GM12878 (cell line): ENCODE measurements at regions not wholly inside any gene's neighbourhood (a gene's known extent, or its start where the extent isn't known, plus 50 kb on each side); places are given as distances from the start of the nearest gene placed in this dataset.

Experiments
- ATAC-seq: fragments of 200-7000 bp; cut with Tn5 transposase; 3 replicates; pipeline ENCODE4 v1.9.1; 2020; ENCODE audit warnings: mild to moderate bottlenecking, moderate library complexity
- BruUV-seq: library from RNA; stranded (reverse); fragments of 400-500 nt; replicated peaks from 2 replicates; lab custom pipeline; 2021; lab: Mats Ljungman, UMichigan
- CTCF ChIA-PET: fragments of 300-600 bp; sonication (Branson Sonifier 250); formaldehyde crosslinking; extraction: SDS; loops from one replicate; lab custom pipeline; 2021; ENCODE audit warnings: inconsistent platforms; lab: Yijun Ruan, JAX
- POLR2A ChIA-PET: fragments of 350-600 bp; formaldehyde crosslinking; extraction: SDS; loops from one replicate; lab custom pipeline; 2021; ENCODE audit warnings: inconsistent platforms; lab: Charles Lee
- RAD21 ChIA-PET: fragments of 300-600 bp; sonication (Branson Sonifier 250); formaldehyde crosslinking; loops from one replicate; lab custom pipeline; 2023; ENCODE audit warnings: antibody characterized with exemption; ENCODE audit not compliant: unreplicated experiment; lab: Charles Lee
- SMC1A ChIA-PET: fragments of 300-600 bp; sonication (Branson Sonifier 250); formaldehyde crosslinking; loops from one replicate; lab custom pipeline; 2023; ENCODE audit not compliant: unreplicated experiment, uncharacterized antibody; lab: Charles Lee
- DNase-seq: peaks from one replicate; pipeline ENCODE4 v3.0.0-alpha.2; 2011; ENCODE audit warnings: low read depth, low spot score
- FAIRE-seq: peaks from 3 replicates; lab custom pipeline; 2011; peaks lifted over from hg19 to GRCh38; lab: Jason Lieb, UNC
- H2AFZ ChIP-seq: 2 replicates; pipeline ENCODE4 v1.6.0; 2011; ENCODE audit warnings: low read depth, low read length, control low read depth; ENCODE audit not compliant: control insufficient read depth
- H3K27ac ChIP-seq: 2 replicates; pipeline ENCODE4 v1.5.1; 2011; ENCODE audit warnings: control low read depth; ENCODE audit not compliant: control insufficient read depth, insufficient read depth
- H3K27me3 ChIP-seq, 2 experiments: replicated peaks in 1 of 2; 2 replicates each; pipeline versions ENCODE4 v1.6.0 to v1.6.1; 2011; ENCODE audit warnings: low read length in 1 of 2; ENCODE audit not compliant: control insufficient read depth in 2 of 2, insufficient read depth in 2 of 2
- H3K36me3 ChIP-seq, 2 experiments: 2 replicates each; pipeline ENCODE4 v1.5.1; 2011; ENCODE audit warnings: low read length in 1 of 2; ENCODE audit not compliant: control insufficient read depth in 2 of 2, insufficient read depth in 2 of 2
- H3K4me1 ChIP-seq: 2 replicates; pipeline ENCODE4 v1.6.1; 2011; ENCODE audit warnings: mild to moderate bottlenecking, low read length, moderate library complexity, mixed read lengths; ENCODE audit not compliant: control insufficient read depth, insufficient read depth
- H3K4me2 ChIP-seq: 2 replicates; pipeline ENCODE4 v1.6.0; 2011; ENCODE audit warnings: control low read depth; ENCODE audit not compliant: control insufficient read depth, insufficient read depth
- H3K4me3 ChIP-seq: fragments of 200-600 bp; sonication (generic); 2 replicates; pipeline ENCODE4 v1.5.1; 2016
- H3K79me2 ChIP-seq: 2 replicates; pipeline ENCODE4 v1.6.0; 2011; ENCODE audit warnings: low read length; ENCODE audit not compliant: control insufficient read depth, insufficient read depth
- H3K9ac ChIP-seq: 2 replicates; pipeline ENCODE4 v1.8.0; 2011; ENCODE audit warnings: low read length, control low read depth, mixed read lengths; ENCODE audit not compliant: control insufficient read depth, insufficient read depth
- H3K9me3 ChIP-seq: replicated peaks from 3 replicates; pipeline ENCODE4 v1.5.1; 2011; ENCODE audit warnings: mild to moderate bottlenecking, low read length; ENCODE audit not compliant: control insufficient read depth, insufficient read depth
- H4K20me1 ChIP-seq: 2 replicates; pipeline ENCODE4 v1.6.0; 2011; ENCODE audit not compliant: control insufficient read depth, insufficient read depth
- CHD2 ChIP-seq: IDR thresholded peaks from 2 replicates; pipeline ENCODE4 v1.6.1; 2011; ENCODE audit warnings: low read depth, low read length, improper control_type of control experiment, borderline replicate concordance
- GABPA ChIP-seq: IDR thresholded peaks from 2 replicates; pipeline ENCODE4 v1.6.1; 2014; ENCODE audit warnings: antibody characterized with exemption, low read depth, mild to moderate bottlenecking, inconsistent platforms
- HDAC6 ChIP-seq: fragments of 200-600 bp; sonication (generic); IDR thresholded peaks from one replicate; pipeline ENCODE4 v1.8.0; 2017; ENCODE audit warnings: antibody characterized with exemption; ENCODE audit not compliant: unreplicated experiment
- JUNB ChIP-seq: IDR thresholded peaks from 2 replicates; pipeline ENCODE4 v1.6.1; 2016; ENCODE audit warnings: antibody characterized with exemption, mild to moderate bottlenecking
- MEF2B ChIP-seq: fragments of 450-650 bp; IDR thresholded peaks from 2 replicates; pipeline ENCODE4 v1.6.1; 2018; ENCODE audit warnings: mild to moderate bottlenecking, moderate library complexity; ENCODE audit not compliant: partially characterized antibody, poor library complexity, severe bottlenecking
- MTA2 ChIP-seq: fragments of 450-650 bp; IDR thresholded peaks from 2 replicates; pipeline ENCODE4 v1.6.1; 2016; ENCODE audit warnings: low read depth, mild to moderate bottlenecking, moderate library complexity
- POU2F2 ChIP-seq: IDR thresholded peaks from 3 replicates; pipeline ENCODE4 v1.6.1; 2011; ENCODE audit warnings: low read depth, mild to moderate bottlenecking, low read length, borderline replicate concordance
- RELA ChIP-seq: fragments of 450-650 bp; IDR thresholded peaks from 2 replicates; pipeline ENCODE4 v1.8.0; 2014; ENCODE audit warnings: borderline replicate concordance; ENCODE audit not compliant: partially characterized antibody
- RFX5 ChIP-seq: IDR thresholded peaks from 2 replicates; pipeline ENCODE4 v1.6.1; 2011; ENCODE audit warnings: low read depth, low read length, improper control_type of control experiment
- SREBF2 ChIP-seq: IDR thresholded peaks from 2 replicates; pipeline ENCODE4 v1.6.1; 2012; ENCODE audit warnings: mild to moderate bottlenecking, low read length
- SRF ChIP-seq, 2 experiments: IDR thresholded peaks; 2 replicates each; pipeline ENCODE4 v1.6.1; 2011; ENCODE audit warnings: low read depth in 2 of 2, low read length in 2 of 2, mild to moderate bottlenecking in 1 of 2, moderate library complexity in 1 of 2
- SUPT20H ChIP-seq: IDR thresholded peaks from 2 replicates; pipeline ENCODE4 v1.6.1; 2011; ENCODE audit warnings: low read depth, mild to moderate bottlenecking, low read length, moderate library complexity, borderline replicate concordance; ENCODE audit not compliant: control insufficient read depth
- WGBS: methylation state at CpG from one replicate; pipeline ENCODE4 v1.1.6; 2016; ENCODE audit warnings: low lambda C conversion rate; ENCODE audit not compliant: insufficient replicate concordance, insufficient coverage; ENCODE audit errors: missing lambda C conversion rate; 5-methylcytosine and 5-hydroxymethylcytosine counted together
- in situ Hi-C: fragments of 300-500 bp; cut with MboI; formaldehyde crosslinking; loops from 9 replicates; pipeline ENCODE4 v1.14.3; 2018; ENCODE audit warnings: mixed read lengths
- intact Hi-C: fragments of 100-400 bp; cut with micrococcal nuclease; formaldehyde crosslinking; loops from one replicate; pipeline ENCODE4 v1.14.2; 2022; ENCODE audit not compliant: unreplicated experiment
- TF ChIP-seq, protein P1 (sequence below): fragments of 450-650 bp; IDR thresholded peaks from 2 replicates; pipeline ENCODE4 v1.6.1; 2017; ENCODE audit warnings: mild to moderate bottlenecking
- TF ChIP-seq, protein P2 (sequence below): fragments of 450-650 bp; IDR thresholded peaks from 2 replicates; pipeline ENCODE4 v1.6.1; 2017; ENCODE audit warnings: mild to moderate bottlenecking, moderate library complexity
- TF ChIP-seq, protein P3 (sequence below): fragments of 450-650 bp; IDR thresholded peaks from 2 replicates; pipeline ENCODE4 v1.6.1; 2014; ENCODE audit warnings: mild to moderate bottlenecking
- TF ChIP-seq, protein P4 (sequence below): fragments of 450-650 bp; IDR thresholded peaks from 2 replicates; pipeline ENCODE4 v1.6.1; 2017; ENCODE audit warnings: borderline replicate concordance

DNA sequence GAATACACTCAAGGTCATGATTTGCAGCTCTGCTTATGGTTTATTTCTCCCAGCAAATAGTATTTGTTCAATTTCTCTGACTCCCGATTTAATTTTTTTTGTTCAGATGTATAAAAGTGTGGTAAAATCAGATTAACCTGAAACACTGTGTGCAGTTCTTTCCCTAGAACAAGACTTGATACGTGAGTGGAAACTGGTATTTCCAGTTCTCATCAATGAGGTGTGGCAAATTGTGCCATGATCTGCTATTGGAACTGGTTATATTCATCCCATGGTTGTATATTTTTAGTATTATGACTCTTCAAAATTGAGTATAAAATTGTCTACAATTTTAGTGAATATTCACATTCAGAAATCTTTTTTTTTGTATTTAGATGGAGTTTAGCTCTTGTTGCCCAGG lies 76.8 kb upstream of the IVNS1ABP start:
- no peak overlapping the region for H3K9ac ChIP-seq
- TF ChIP-seq MTA2 (no peak), RFX5 (no peak), POU2F2 (no peak), SREBF2 (no peak), SRF (IDR thresholded peaks at IDR 0.05; ENCODE audit: low read depth in 2 of 2, low read length in 2 of 2) (no peak), CHD2 (no peak), GABPA (no peak), MEF2B (no peak), RELA (no peak), HDAC6 (no peak), JUNB (no peak), SUPT20H (no peak)
- TF ChIP-seq, protein P1, sequence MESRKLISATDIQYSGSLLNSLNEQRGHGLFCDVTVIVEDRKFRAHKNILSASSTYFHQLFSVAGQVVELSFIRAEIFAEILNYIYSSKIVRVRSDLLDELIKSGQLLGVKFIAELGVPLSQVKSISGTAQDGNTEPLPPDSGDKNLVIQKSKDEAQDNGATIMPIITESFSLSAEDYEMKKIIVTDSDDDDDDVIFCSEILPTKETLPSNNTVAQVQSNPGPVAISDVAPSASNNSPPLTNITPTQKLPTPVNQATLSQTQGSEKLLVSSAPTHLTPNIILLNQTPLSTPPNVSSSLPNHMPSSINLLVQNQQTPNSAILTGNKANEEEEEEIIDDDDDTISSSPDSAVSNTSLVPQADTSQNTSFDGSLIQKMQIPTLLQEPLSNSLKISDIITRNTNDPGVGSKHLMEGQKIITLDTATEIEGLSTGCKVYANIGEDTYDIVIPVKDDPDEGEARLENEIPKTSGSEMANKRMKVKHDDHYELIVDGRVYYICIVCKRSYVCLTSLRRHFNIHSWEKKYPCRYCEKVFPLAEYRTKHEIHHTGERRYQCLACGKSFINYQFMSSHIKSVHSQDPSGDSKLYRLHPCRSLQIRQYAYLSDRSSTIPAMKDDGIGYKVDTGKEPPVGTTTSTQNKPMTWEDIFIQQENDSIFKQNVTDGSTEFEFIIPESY: no peak
- TF ChIP-seq, protein P2, sequence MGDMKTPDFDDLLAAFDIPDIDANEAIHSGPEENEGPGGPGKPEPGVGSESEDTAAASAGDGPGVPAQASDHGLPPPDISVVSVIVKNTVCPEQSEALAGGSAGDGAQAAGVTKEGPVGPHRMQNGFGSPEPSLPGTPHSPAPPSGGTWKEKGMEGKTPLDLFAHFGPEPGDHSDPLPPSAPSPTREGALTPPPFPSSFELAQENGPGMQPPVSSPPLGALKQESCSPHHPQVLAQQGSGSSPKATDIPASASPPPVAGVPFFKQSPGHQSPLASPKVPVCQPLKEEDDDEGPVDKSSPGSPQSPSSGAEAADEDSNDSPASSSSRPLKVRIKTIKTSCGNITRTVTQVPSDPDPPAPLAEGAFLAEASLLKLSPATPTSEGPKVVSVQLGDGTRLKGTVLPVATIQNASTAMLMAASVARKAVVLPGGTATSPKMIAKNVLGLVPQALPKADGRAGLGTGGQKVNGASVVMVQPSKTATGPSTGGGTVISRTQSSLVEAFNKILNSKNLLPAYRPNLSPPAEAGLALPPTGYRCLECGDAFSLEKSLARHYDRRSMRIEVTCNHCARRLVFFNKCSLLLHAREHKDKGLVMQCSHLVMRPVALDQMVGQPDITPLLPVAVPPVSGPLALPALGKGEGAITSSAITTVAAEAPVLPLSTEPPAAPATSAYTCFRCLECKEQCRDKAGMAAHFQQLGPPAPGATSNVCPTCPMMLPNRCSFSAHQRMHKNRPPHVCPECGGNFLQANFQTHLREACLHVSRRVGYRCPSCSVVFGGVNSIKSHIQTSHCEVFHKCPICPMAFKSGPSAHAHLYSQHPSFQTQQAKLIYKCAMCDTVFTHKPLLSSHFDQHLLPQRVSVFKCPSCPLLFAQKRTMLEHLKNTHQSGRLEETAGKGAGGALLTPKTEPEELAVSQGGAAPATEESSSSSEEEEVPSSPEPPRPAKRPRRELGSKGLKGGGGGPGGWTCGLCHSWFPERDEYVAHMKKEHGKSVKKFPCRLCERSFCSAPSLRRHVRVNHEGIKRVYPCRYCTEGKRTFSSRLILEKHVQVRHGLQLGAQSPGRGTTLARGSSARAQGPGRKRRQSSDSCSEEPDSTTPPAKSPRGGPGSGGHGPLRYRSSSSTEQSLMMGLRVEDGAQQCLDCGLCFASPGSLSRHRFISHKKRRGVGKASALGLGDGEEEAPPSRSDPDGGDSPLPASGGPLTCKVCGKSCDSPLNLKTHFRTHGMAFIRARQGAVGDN: no peak
- TF ChIP-seq, protein P3, sequence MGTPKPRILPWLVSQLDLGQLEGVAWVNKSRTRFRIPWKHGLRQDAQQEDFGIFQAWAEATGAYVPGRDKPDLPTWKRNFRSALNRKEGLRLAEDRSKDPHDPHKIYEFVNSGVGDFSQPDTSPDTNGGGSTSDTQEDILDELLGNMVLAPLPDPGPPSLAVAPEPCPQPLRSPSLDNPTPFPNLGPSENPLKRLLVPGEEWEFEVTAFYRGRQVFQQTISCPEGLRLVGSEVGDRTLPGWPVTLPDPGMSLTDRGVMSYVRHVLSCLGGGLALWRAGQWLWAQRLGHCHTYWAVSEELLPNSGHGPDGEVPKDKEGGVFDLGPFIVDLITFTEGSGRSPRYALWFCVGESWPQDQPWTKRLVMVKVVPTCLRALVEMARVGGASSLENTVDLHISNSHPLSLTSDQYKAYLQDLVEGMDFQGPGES: no peak
- TF ChIP-seq, protein P4, sequence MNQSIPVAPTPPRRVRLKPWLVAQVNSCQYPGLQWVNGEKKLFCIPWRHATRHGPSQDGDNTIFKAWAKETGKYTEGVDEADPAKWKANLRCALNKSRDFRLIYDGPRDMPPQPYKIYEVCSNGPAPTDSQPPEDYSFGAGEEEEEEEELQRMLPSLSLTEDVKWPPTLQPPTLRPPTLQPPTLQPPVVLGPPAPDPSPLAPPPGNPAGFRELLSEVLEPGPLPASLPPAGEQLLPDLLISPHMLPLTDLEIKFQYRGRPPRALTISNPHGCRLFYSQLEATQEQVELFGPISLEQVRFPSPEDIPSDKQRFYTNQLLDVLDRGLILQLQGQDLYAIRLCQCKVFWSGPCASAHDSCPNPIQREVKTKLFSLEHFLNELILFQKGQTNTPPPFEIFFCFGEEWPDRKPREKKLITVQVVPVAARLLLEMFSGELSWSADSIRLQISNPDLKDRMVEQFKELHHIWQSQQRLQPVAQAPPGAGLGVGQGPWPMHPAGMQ: no peak

More for the DNA sequence above, 76.8 kb upstream of the IVNS1ABP start:
- intact Hi-C loops (no loop called here), in situ Hi-C loops (no loop called here)
- H3K4me3 ChIP-seq: no peak overlapping the region
- H3K36me3 ChIP-seq: no peaks in the 10 kb centered on the region
- H3K79me2 ChIP-seq: no peaks in the 10 kb centered on the region
- H3K4me2 ChIP-seq: no peak overlapping the region
- RAD21 ChIA-PET: interaction anchor here (0.9 kb wide), 1 partner anchor 287 kb away, joined by 3 read pairs; no protein-coding TSS in a partner anchor
- no peaks in the 10 kb centered on the region for H3K27me3 ChIP-seq
- WGBS: 51% methylated on average over 2 of the region's 2 CpGs
- no peaks in the 10 kb centered on the region for H4K20me1 ChIP-seq
- POLR2A ChIA-PET: interaction anchor here (0.7 kb wide), 1 partner anchor 79 kb away, joined by 9 read pairs; no protein-coding TSS in a partner anchor
- FAIRE-seq (no peak), DNase-seq (no peak), ATAC-seq (no peak)
- SMC1A ChIA-PET: no interaction called here
- no peak overlapping the region for H3K27ac ChIP-seq
- no peak overlapping the region for H2AFZ ChIP-seq
- H3K9me3 ChIP-seq: no peaks in the 10 kb centered on the region
- no peaks in the 10 kb centered on the region for H3K4me1 ChIP-seq
- CTCF ChIA-PET: no interaction called here
- no TSS peak for BruUV-seq
